ENCODE measurements at regions not wholly inside any gene's neighbourhood (a gene's known extent, or its start where the extent isn't known, plus 50 kb on each side); places are given as distances from the start of the nearest gene placed in this dataset.

DNA sequence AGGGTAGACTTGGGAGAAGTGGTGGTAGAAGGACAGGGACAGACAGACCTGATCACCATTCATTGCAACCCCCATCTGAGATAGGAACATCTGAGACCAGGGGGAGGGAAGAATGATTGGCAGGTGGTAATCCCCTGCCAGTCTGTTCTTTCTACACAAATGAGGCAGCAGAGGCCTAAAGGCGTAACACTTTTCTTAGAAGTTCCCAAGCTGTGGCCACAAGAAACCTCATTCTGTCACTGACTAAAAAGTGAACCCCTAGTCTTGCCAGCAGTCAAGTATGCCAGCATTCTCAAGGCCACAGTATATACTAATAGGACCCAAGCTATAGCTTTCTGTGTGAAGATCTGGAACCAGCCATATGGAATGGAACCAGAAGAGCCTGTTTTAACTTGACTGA, 638.0 kb downstream of the KCNT2 start:
- ATAC-seq (ENCODE audit: insufficient read depth, low read depth) = no peak

DNA sequence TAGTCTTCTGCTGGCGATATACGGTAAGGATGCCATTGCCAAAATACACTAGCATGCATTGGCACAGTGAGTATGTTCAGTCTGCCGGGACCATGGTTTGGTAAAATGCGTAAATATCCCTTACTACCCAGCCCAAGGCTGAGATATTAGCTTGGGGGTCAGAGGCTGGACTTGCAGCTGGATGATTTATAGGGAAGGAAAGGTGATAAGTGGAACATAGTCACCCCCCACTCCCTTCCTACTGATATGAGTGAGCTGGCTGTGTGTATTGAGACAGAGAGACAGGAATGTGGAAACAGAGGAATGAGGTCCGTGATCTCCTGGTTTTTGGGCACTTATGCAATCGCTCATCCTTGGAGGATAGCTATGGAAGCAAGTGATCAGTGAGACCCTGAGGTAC, 642.8 kb downstream of the KCNT2 start:
- Histone ChIP-seq H3K4me1 (ENCODE audit: insufficient read depth, low read length) (no peaks in the 10 kb centered on the region), H3K4me3 (ENCODE audit: low read depth in 1 of 2, low read length in 2 of 2) (no peak overlapping the region), H3K9ac (ENCODE audit: low read depth, low read length) (no peak overlapping the region), H3K9me3 (ENCODE audit: insufficient read depth, low read length, severe bottlenecking) (no peaks in the 10 kb centered on the region), H3K79me2 (ENCODE audit: insufficient read depth, low read length) (no peaks in the 10 kb centered on the region), H2AFZ (ENCODE audit: low read depth, low read length) (no peak overlapping the region), H3K27me3 (ENCODE audit: insufficient read depth, low read length, poor library complexity) (no peaks in the 10 kb centered on the region), H3K36me3 (ENCODE audit: insufficient read depth, low read length) (no peaks in the 10 kb centered on the region), H3K4me2 (ENCODE audit: insufficient read depth, low read length) (no peak overlapping the region), H4K20me1 (ENCODE audit: insufficient read depth, low read length) (no peaks in the 10 kb centered on the region), H3K27ac (ENCODE audit: low read length) (no peak overlapping the region)
- DNase-seq (no peak), ATAC-seq (ENCODE audit: insufficient read depth, low read depth) (no peak)
- TF ChIP-seq, protein P1, sequence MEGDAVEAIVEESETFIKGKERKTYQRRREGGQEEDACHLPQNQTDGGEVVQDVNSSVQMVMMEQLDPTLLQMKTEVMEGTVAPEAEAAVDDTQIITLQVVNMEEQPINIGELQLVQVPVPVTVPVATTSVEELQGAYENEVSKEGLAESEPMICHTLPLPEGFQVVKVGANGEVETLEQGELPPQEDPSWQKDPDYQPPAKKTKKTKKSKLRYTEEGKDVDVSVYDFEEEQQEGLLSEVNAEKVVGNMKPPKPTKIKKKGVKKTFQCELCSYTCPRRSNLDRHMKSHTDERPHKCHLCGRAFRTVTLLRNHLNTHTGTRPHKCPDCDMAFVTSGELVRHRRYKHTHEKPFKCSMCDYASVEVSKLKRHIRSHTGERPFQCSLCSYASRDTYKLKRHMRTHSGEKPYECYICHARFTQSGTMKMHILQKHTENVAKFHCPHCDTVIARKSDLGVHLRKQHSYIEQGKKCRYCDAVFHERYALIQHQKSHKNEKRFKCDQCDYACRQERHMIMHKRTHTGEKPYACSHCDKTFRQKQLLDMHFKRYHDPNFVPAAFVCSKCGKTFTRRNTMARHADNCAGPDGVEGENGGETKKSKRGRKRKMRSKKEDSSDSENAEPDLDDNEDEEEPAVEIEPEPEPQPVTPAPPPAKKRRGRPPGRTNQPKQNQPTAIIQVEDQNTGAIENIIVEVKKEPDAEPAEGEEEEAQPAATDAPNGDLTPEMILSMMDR (IDR thresholded peaks at IDR 0.05; ENCODE audit: borderline replicate concordance, extremely low read depth, low read length, poor library complexity, severe bottlenecking) = no peak
- no peak for TF ChIP-seq EZH2 (IDR thresholded peaks at IDR 0.05; ENCODE audit: borderline replicate concordance, low read depth, low read length, severe bottlenecking)

More for the DNA sequence above, 638.0 kb downstream of the KCNT2 start:
- no peaks in the 10 kb centered on the region for H3K4me1 ChIP-seq (ENCODE audit: insufficient read depth, low read length)
- H3K9ac ChIP-seq (ENCODE audit: low read depth, low read length) = no peak overlapping the region
- no peaks in the 10 kb centered on the region for H3K79me2 ChIP-seq (ENCODE audit: insufficient read depth, low read length)
- H4K20me1 ChIP-seq (ENCODE audit: insufficient read depth, low read length) = no peaks in the 10 kb centered on the region
- no peak for DNase-seq
- no peak overlapping the region for H3K4me2 ChIP-seq (ENCODE audit: insufficient read depth, low read length)
- H3K4me3 ChIP-seq (ENCODE audit: low read depth in 1 of 2, low read length in 2 of 2) = no peak overlapping the region
- no peaks in the 10 kb centered on the region for H3K9me3 ChIP-seq (ENCODE audit: insufficient read depth, low read length, severe bottlenecking)
- no peak overlapping the region for H2AFZ ChIP-seq (ENCODE audit: low read depth, low read length)
- TF ChIP-seq, protein P1 (IDR thresholded peaks at IDR 0.05; ENCODE audit: borderline replicate concordance, extremely low read depth, low read length, poor library complexity, severe bottlenecking) = no peak
- no peak for TF ChIP-seq EZH2 (IDR thresholded peaks at IDR 0.05; ENCODE audit: borderline replicate concordance, low read depth, low read length, severe bottlenecking)
- H3K27me3 ChIP-seq (ENCODE audit: insufficient read depth, low read length, poor library complexity) = no peaks in the 10 kb centered on the region
- H3K27ac ChIP-seq (ENCODE audit: low read length) = no peak overlapping the region
- H3K36me3 ChIP-seq (ENCODE audit: insufficient read depth, low read length) = no peaks in the 10 kb centered on the region

DNA sequence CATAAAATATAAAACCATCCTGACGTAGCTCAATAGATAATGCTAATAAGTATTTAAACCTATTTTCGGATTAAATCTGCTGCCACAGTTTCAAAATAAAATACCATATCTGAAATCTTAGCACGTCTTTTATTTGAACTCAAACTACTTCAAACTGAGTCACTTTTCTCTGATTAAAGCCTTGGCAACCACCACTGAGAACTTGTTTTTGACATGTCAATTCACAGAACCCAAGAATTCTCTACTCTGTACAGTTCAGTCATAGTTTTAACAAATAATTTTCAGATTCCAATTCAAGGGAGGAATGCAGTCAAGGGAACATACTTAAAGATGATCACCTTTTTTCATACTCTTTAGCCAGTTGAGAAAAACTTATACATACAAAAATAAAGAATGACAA, 643.2 kb downstream of the KCNT2 start:
- H3K27ac ChIP-seq (ENCODE audit: low read length) = no peak overlapping the region
- no peak for DNase-seq

More for the DNA sequence above, 643.2 kb downstream of the KCNT2 start:
- Histone ChIP-seq H3K79me2 (ENCODE audit: insufficient read depth, low read length) (no peaks in the 10 kb centered on the region), H3K4me3 (ENCODE audit: low read depth in 1 of 2, low read length in 2 of 2) (no peak overlapping the region), H3K27me3 (ENCODE audit: insufficient read depth, low read length, poor library complexity) (no peaks in the 10 kb centered on the region), H3K36me3 (ENCODE audit: insufficient read depth, low read length) (no peaks in the 10 kb centered on the region), H3K4me1 (ENCODE audit: insufficient read depth, low read length) (no peaks in the 10 kb centered on the region), H3K4me2 (ENCODE audit: insufficient read depth, low read length) (no peak overlapping the region), H3K9ac (ENCODE audit: low read depth, low read length) (no peak overlapping the region), H3K9me3 (ENCODE audit: insufficient read depth, low read length, severe bottlenecking) (no peaks in the 10 kb centered on the region), H4K20me1 (ENCODE audit: insufficient read depth, low read length) (no peaks in the 10 kb centered on the region), H2AFZ (ENCODE audit: low read depth, low read length) (no peak overlapping the region)
- TF ChIP-seq, protein P1 (IDR thresholded peaks at IDR 0.05; ENCODE audit: borderline replicate concordance, extremely low read depth, low read length, poor library complexity, severe bottlenecking) = no peak
- TF ChIP-seq EZH2 (IDR thresholded peaks at IDR 0.05; ENCODE audit: borderline replicate concordance, low read depth, low read length, severe bottlenecking) = no peak
- no peak for ATAC-seq (ENCODE audit: insufficient read depth, low read depth)
